Activated naive CD4-positive, alpha-beta T cell treated with anti-CD3 and anti-CD28 coated beads, Interleukin-2, amount 50 U/mL, for 72 hours (primary cell): ENCODE measurements at regions not wholly inside any gene's neighbourhood (a gene's known extent, or its start where the extent isn't known, plus 50 kb on each side); places are given as distances from the start of the nearest gene placed in this dataset.
"Not testable (repeated sequence)": the region's sequence is repeated elsewhere in the genome, so short reads cannot be mapped to it uniquely, and the experiment has no call there.

Experiments
- ATAC-seq, 2 donors: fragments of 150-1000 bp; cut with Tn5 transposase; 2 replicates each; pipeline ENCODE4 v1.10.0; 2021; ENCODE audit warnings: mild to moderate bottlenecking in 2 of 2, moderate library complexity in 2 of 2
- DNase-seq, 2 donors: peaks; one replicate each; pipeline ENCODE4 v3.0.0; 2021 to 2022; ENCODE audit warnings: low spot score in 2 of 2
- H3K27ac Mint-ChIP-seq, 2 donors: one replicate each; pipeline ENCODE4 v1.8.0; 2022; ENCODE audit warnings: mild to moderate bottlenecking in 2 of 2, mixed read lengths in 2 of 2
- H3K36me3 Mint-ChIP-seq, 2 donors: one replicate each; pipeline ENCODE4 v1.8.0; 2022; ENCODE audit warnings: mixed read lengths in 2 of 2
- H3K9me3 Mint-ChIP-seq, 2 donors: one replicate each; pipeline ENCODE4 v1.8.0; 2022; ENCODE audit warnings: mixed read lengths in 2 of 2

GRCh38 chr3:171970301-171970788 is 69.0 kb upstream of the FNDC3B start:
- no peak for DNase-seq
- Mint-ChIP-seq H3K27ac (peak overlapping the region in 1 of 2 donors; percentile 39), H3K36me3 (no peaks in the 10 kb centered on the region), H3K9me3 (peaks cover 0 to 10% of the 10 kb centered on the region in 2 donors)
- ATAC-seq = peak; percentile 61 to 90

DNA sequence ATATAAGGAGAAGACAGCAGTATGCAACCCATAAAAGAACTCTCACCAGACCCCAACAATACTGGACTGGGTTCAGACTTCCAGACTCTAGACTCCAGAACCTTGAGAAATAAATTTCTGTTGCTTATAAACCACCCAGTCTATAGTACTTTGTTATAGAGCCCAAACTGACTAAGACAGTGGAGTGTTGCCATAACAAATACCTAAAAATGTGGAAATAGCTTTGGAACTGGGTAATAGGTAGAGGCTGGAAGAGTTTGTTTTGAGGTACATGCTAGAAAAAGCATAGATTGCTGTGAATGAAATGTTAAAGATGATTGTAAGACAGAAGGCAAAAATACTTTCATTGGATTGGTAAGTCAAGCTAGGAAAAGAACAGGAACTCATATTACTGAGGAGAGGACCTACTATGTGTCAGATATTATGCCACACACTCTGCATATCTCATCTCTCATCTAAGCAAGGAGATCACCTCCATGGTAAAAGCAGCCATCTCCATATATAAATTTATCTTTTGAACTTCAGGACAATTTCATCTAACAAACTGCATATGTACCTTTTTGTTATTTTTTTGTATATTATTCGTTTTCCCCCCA is 67.4 kb upstream of the FNDC3B start:
- ATAC-seq = no peak
- Mint-ChIP-seq H3K9me3 (peaks cover 0 to 10% of the 10 kb centered on the region in 2 donors), H3K27ac (no peak overlapping the region)

GRCh38 chr3:171972871-171973348 is 66.5 kb upstream of the FNDC3B start:
- no peak for DNase-seq
- ATAC-seq = no peak
- peaks cover 0 to 10% of the 10 kb centered on the region in 2 donors for H3K9me3 Mint-ChIP-seq
- no peak overlapping the region for H3K27ac Mint-ChIP-seq
- no peaks in the 10 kb centered on the region for H3K36me3 Mint-ChIP-seq

More for the DNA sequence above, 67.4 kb upstream of the FNDC3B start:
- DNase-seq = no peak
- H3K36me3 Mint-ChIP-seq = no peaks in the 10 kb centered on the region

GRCh38 chr3:171974986-171975837 is 64.2 kb upstream of the FNDC3B start:
- no peaks in the 10 kb centered on the region for H3K36me3 Mint-ChIP-seq
- no peak for DNase-seq
- H3K27ac Mint-ChIP-seq = no peak overlapping the region
- no peaks in the 10 kb centered on the region for H3K9me3 Mint-ChIP-seq
- ATAC-seq = peak; percentile 26 to 37

GRCh38 chr3:171976526-171976925 is 62.9 kb upstream of the FNDC3B start:
- ATAC-seq (no peak), DNase-seq (no peak)
- Mint-ChIP-seq H3K27ac (no peak overlapping the region), H3K36me3 (no peaks in the 10 kb centered on the region), H3K9me3 (no peaks in the 10 kb centered on the region)

DNA sequence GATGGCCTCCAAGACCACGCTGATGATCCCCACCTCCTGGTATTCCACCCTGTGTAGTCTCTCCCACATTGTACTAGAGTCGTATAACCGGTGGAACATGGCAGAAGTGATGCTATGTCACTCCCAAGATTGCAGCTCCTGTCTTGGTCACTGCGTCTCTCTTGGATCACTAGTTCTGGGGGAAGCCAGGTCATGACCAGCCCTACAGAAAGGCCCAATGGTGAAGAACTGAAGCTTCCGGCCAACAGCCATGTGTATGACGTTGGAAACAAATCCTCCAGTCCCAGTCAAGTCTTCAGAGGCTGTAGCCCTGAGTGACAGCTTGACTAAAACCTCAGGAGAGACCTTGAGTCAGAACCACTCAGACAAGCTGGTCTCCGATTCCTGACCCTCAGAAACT is 61.9 kb upstream of the FNDC3B start:
- ATAC-seq = no peak
- Mint-ChIP-seq H3K9me3 (no peaks in the 10 kb centered on the region), H3K27ac (no peak overlapping the region), H3K36me3 (no peaks in the 10 kb centered on the region)
- DNase-seq = no peak

DNA sequence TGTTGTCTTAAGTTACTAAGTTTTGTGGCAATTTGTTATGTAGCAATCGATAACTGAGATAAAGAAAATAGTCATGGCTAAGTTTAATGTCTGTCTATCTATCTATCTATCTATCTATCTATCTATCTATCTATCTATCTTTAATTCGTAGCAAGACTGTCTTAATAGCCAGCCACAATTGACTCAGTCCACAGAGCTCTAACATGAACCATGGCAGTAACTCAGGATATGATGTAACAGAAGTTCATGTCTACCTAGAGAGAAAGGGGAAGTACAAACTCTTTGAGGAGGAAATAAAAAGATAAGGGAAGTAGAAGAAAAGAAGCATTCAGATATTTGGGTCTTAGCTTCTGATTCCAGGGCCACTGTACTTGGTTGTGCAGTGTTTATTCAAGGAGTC is 61.5 kb upstream of the FNDC3B start:
- H3K9me3 Mint-ChIP-seq = no peaks in the 10 kb centered on the region
- ATAC-seq (no peak), DNase-seq (no peak)
- no peak overlapping the region for H3K27ac Mint-ChIP-seq
- H3K36me3 Mint-ChIP-seq = no peaks in the 10 kb centered on the region

DNA sequence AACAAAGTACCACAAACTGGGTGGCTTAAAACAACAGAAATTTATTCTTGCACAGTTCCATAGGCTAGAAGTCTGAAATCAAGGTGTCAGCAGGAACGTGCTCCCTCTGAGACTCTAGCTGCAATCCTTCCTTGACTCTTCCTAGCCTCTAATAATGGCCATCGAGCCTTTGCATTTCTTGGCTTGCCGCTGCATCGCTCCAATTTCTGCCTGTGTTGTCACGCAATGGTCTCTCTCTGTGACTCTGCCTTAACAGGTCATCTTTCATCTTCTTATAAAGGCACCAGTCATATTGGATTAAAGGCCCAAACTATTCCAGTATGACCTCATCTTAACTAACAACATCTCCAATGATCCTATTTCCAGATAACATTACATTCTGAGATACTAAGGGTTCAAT is 61.0 kb upstream of the FNDC3B start:
- DNase-seq = no peak
- H3K9me3 Mint-ChIP-seq = no peaks in the 10 kb centered on the region
- no peak for ATAC-seq
- H3K36me3 Mint-ChIP-seq = no peaks in the 10 kb centered on the region
- H3K27ac Mint-ChIP-seq = no peak overlapping the region

DNA sequence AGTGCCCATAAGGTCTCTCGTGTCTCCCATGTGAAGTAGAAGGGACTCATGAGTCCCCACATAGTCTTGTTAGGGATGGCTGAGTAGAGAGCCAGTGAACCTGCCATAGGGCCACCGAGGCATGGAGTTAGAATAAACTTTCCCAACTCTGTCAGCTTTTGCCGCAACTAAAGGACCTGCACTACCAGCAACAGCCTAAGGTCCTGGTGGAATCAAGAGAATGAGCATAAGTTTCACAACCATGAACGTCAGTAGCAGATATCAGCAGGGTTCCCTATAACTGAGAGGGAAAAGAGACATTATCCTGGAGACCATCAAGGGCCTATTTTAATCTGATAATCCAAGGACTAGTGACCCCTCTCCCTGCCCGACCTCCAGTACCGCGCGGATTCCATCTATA is 60.3 kb upstream of the FNDC3B start:
- Mint-ChIP-seq H3K27ac (no peak overlapping the region), H3K9me3 (no peaks in the 10 kb centered on the region), H3K36me3 (no peaks in the 10 kb centered on the region)
- ATAC-seq (no peak), DNase-seq (no peak)

DNA sequence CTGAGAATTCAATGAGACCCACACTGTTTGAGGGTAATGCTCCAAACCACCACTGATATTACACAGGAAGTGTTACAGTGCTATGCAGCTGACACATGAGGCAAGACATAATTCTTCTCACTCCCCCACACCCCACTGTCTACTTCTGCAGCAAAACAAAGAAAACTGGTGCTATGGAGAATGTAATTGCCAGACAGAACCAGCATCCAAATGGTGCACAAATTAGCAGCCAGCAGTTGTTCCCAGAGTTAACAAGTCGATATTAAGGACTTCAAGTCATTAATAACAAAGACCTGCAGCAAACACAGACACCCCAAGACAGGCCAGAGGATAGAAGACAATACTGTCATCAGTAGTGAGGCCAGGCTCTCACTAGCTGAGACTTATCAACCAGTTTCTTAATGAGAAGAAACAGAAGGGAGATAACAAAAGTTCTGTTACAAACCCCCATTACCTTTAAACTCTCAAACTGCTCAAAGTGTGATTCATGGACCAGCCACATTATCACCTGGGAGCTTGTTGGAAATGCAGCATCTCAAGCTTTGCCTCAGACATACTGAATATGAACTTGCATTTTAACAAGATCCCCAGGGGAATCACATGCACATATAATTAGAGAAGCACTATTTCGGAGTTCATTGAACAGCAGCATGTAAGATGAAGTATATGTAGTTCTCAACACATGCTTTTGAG is 58.7 kb upstream of the FNDC3B start:
- no peak overlapping the region for H3K27ac Mint-ChIP-seq
- no peak for ATAC-seq
- no peaks in the 10 kb centered on the region for H3K9me3 Mint-ChIP-seq
- H3K36me3 Mint-ChIP-seq = no peaks in the 10 kb centered on the region
- no peak for DNase-seq

DNA sequence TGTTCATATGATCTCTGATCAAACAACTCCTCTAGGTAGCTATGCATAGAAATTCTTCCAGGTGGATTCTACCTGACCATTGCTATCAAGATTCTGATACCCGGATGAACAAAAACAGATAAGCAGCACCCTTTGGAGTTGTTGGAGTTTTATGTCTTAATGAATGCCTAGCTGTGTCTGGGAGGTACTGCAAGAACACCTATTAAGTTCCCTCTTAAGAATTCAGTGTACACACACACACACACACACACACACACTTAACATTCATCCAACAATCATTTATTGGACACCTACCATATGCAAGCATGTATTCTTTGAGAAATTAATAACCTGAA is 58.1 kb upstream of the FNDC3B start:
- Mint-ChIP-seq H3K27ac (no peak overlapping the region), H3K9me3 (no peaks in the 10 kb centered on the region), H3K36me3 (no peaks in the 10 kb centered on the region)
- DNase-seq (no peak), ATAC-seq (no peak)

DNA sequence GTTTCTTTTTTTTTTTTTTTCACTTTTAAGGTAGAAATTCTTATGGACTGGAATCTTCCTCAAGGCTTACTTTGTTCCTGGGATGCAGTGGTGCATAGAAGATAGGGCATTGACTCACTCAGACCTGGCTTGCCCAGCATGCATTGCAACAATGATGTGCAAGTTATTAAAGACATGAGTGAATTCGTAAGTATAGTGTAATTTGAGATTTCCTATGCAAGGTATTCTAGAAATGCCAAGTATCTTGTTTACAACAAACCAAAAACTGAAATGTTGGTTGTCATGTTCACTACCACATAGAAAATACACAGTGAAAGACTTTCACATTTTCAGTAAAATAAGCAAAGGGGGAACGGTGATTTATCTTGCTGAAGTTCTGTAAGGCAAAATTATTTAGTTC is 56.5 kb upstream of the FNDC3B start:
- ATAC-seq = no peak
- Mint-ChIP-seq H3K36me3 (no peaks in the 10 kb centered on the region), H3K9me3 (no peaks in the 10 kb centered on the region), H3K27ac (no peak overlapping the region)
- DNase-seq = no peak

DNA sequence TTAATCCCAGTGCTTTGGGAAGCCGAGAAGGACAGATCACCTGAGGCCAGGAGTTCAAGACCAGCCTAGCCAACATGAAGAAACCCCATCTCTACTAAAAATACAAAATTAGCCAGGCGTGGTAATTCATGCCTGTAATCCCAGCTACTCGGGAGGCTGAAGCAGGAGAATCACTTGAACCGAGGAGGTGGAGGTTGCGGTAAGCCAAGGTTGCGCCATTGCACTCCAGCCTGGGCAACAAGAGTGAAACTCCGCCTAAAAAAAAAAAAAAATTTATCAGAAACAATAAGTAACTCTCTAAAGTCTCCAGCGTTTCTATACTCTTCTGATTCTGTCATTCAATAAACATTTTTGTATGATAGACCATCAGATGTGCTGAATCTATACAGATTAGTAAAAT is 55.7 kb upstream of the FNDC3B start:
- H3K27ac Mint-ChIP-seq, DNase-seq, ATAC-seq, H3K36me3 Mint-ChIP-seq, H3K9me3 Mint-ChIP-seq: not testable (repeated sequence)

- H3K36me3 Mint-ChIP-seq = no peaks in the 10 kb centered on the region
- no peak overlapping the region for H3K27ac Mint-ChIP-seq
- ATAC-seq = no peak
- no peak for DNase-seq
- peaks cover 0 to under 1% of the 10 kb centered on the region in 2 donors for H3K9me3 Mint-ChIP-seq
Measured at GRCh38 chr3:171984883-171985282, 54.5 kb upstream of the FNDC3B start.

GRCh38 chr3:171986176-171986575 is 53.2 kb upstream of the FNDC3B start:
- DNase-seq (no peak), ATAC-seq (no peak)
- peaks cover 4 to 5% of the 10 kb centered on the region in 2 donors for H3K9me3 Mint-ChIP-seq
- no peak overlapping the region for H3K27ac Mint-ChIP-seq
- no peaks in the 10 kb centered on the region for H3K36me3 Mint-ChIP-seq

DNA sequence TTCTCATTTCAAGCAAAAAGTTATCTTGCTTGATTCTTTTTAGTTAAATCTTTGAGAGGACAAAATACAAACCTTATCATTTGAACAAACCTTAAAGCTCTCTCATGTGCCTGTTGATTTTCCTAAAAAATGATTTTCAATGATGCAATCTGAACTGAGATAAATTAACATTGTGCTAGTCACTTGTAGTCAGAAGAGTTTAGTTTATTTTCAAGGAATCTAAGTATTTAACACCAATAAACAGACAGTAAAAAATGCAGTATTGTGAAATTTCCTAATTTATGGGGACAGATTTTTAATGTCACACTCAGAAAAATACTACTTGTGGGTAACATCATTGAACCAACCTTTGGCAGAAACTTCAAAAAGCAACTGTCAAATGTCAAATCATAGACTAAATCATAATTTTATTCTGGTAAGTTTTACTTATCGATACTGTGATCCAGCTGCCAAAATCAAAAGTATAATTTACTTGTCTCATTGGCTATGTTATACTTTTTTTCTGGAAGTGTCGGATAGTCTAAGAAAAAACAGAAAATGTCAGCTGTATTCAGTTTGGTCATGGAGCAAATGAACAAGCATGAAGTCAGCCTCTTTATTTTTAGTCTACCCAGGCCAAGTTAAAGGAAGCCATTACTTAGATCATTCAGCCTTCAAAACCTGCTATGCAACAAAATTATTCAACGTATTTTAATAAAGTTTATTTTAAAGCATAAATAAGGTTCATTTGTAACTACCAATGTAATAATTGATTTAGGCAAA is 52.4 kb upstream of the FNDC3B start:
- no peaks in the 10 kb centered on the region for H3K36me3 Mint-ChIP-seq
- ATAC-seq = no peak
- DNase-seq = no peak
- no peak overlapping the region for H3K27ac Mint-ChIP-seq
- peaks cover 4 to 5% of the 10 kb centered on the region in 2 donors for H3K9me3 Mint-ChIP-seq
